Left colon (tissue), 2 donors: ENCODE measurements at regions not wholly inside any gene's neighbourhood (a gene's known extent, or its start where the extent isn't known, plus 50 kb on each side); places are given as distances from the start of the nearest gene placed in this dataset.
A peak's percentile ranks its signal among the peaks of the same experiment; 100 is the strongest.

ENCODE experiments used
- ATAC-seq: fragments of 200-7000 bp; cut with Tn5 transposase; one replicate; pipeline ENCODE4 v1.9.1; 2020; ENCODE audit warnings: mild to moderate bottlenecking, moderate library complexity
- DNase-seq, 2 donors: peaks; one replicate each; pipeline ENCODE4 v3.0.0-alpha.2; 2020
- intact Hi-C, 2 donors: fragments of 100-400 bp; cut with DNase I in 1 of 2; cut with micrococcal nuclease in 1 of 2; formaldehyde crosslinking; loops; one replicate each; pipeline versions ENCODE4 v1.11.2 to v1.14.0; 2022; cut with DNase I, micrococcal nuclease
- donor health status: DM: no; HTN: no; CAD: no.
- donor health status: DM: yes; HTN: yes; CAD: no.

DNA sequence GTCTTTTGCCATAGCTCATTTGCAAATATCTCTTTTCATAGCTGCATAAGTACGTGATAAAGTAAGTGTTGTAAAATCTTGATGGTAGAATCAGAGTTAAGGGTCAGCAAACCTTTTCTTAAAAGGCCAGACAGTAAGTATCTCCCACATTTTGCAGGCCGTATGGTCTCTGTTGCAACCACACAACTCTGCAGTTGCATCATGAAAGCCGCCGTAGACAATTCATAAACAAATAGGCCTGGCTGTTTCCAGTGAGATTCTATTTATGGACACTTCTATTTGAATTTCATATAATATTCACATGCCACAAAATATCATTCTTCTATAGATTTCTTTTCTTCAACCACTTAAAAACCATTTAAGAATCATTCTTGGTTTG lies 248.5 kb downstream of the TLE3 start:
- no peak for ATAC-seq
- no peak for DNase-seq
- intact Hi-C loops, result no loop called here

DNA sequence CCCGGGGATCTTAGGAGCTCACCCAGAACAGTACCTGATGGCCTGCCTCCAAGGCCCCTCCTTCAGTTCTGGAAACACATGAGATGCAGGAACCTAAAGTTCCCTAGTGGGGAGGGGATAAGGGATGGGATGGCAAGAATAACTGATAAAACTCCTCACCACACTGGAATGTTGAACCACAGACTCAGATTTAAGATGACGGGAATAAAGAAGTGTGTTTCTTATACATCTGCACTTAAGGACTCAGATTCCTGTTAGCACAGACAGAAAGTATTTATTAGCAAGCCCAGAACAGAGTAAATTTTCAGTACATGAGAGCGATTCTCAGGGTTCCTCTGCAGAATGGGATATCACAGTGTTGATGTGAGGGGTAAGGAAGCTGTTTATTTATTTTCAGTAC lies 245.2 kb downstream of the TLE3 start:
- intact Hi-C loops, result no loop called here
- ATAC-seq (no peak), DNase-seq (no peak)

DNA sequence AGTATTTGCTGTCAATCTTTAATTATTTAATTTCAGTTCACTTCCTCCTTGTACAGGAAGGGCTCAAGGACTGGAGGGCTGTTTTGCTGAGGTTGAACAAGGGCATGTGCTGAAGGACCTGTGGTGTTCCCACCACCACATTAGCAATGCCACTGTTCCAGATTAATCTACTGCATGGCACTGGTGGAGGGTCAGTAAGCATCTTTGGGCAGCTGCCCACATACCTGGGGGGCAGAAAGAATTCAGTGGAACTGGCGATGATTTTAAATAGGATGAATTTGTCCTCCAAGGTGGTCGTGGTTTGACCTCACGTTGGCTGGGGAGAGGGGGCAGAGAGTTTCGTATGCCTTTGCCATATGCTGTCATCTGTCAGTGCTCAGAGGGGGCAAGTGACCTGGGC lies 244.8 kb downstream of the TLE3 start:
- no peak for ATAC-seq

DNA sequence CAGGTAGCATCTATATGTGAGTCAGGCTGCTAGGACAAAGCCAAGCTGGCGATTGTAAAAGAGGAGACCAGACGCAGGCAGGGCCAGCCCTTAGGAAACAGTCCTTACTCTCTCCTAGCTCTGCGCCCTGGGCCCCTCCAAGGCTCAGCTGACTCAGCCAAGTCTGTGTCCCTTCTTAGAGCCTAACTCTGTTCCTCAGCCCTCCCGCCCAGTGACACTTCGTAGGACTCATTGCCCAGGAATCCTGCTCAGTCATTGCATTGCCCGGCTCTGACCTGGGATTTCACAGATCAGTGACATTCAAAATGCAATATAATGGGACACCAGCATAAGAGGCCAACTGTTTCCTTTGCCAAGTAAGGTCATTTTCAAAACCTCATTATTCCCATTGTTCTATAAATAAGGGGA lies 244.2 kb downstream of the TLE3 start:
- ATAC-seq (no peak), DNase-seq (no peak)
- intact Hi-C loops, result no loop called here

More for the DNA sequence above, 244.8 kb downstream of the TLE3 start:
- DNase-seq, result no peak
- intact Hi-C loops, result no loop called here

DNA sequence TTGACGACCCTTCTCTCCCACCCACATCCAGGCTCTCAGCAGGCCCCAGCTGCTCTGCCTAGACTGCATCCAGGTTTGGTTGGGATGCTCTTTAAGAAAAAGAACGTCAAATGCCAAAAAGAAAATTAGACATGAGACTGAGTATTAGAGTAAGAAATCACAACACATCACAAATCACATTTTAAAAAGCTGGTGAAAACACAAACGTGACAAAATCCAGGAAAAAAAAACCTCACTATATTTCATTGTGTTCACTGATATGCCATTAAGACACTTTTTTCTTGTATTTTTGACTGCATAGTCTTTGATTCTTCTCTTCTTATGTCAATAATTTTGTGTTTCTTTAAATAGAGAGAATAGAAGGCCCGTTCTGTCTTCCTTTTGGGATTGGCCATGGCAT lies 243.7 kb downstream of the TLE3 start:
- DNase-seq (no peak), ATAC-seq (no peak)
- intact Hi-C loops, result no loop called here

DNA sequence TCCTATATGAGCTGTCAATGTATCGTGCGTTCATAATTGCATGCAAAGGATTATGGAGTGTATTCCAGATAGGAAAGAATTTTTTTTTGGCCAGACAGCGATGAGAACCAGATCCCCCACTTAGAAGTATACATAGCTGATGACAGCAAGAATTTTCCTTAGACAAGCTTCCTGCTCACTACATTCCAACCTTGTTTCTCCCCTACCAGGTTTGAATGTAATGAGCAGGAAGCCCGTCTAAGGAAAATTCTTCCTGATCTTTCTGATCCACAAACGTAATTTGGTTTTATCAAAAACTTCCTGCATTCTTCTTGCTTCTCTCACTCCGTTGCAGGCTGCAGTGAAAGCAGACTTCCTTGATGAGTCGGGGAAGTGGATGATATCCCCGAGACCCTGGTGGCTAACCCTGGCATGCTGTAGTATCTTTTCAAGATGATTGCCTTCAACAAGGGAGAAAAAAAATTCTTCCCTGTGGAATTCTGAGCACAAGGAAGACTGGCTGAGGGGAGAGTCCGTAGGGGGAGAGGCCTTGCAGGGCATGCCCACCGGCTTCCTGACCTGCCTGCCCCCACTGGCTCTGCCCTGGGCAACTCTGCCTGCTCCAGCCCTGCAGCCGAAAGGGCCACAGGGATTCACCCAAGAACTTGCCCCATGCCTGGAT lies 243.1 kb downstream of the TLE3 start:
- intact Hi-C loops, result no loop called here
- ATAC-seq, result no peak
- DNase-seq, result no peak

DNA sequence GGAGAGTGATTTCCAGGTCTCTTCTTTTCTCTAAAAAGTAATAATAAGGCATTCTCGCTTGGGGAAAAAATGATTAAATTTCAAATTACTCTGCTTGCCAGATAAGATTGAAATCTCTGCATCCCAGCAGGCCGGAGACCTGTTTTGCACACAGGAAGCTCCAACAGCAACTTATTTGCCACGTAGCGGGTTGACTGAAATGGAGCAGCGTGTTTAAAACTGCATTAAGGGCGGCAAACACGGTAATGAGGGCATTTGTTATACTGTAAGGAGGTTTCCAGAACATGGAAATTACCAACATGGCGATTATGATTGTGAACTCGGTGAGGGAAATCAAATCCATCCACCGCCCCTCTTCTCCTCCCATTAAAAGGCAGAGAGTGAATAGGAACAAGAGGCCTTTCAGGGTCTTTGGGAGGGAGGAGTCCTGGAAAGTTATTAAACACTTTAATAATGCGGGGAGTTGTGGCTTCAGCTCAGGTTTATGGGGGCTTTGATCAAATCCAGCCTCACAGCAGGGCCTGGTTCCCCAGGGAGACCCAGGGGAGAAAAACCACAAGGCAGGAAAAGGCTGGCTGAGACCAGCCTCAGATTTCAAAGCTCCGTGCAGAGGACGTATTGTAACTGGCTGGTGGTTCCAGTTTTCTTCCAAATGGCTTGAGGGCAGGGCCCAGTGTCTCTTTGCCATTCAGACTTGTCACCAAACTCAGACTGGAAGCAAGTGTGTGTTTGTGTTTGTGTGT lies 242.3 kb downstream of the TLE3 start:
- intact Hi-C loops, result no loop called here
- ATAC-seq, result no peak

DNA sequence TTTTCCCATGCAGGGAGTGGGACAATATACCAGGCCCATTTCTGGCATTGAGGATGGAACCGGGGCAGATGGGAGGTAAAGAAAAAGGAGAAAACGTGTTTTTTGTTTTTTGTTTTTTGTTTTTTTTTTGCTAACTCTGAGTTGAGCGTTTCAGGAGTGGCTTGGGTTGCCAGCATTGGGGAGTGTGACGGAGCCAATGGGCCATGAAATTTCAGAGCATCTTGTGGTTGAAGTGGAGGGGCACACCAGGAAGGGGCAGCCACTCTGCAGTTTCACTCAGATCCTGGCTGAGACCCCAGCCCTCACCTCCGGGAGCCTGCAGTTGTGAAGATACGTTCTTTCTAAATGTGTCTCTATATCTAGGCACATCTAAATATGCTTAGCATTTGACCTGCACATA lies 240.5 kb downstream of the TLE3 start:
- ATAC-seq, result no peak
- intact Hi-C loops, result no loop called here
- no peak for DNase-seq

More for the DNA sequence above, 242.3 kb downstream of the TLE3 start:
- DNase-seq, result no peak

DNA sequence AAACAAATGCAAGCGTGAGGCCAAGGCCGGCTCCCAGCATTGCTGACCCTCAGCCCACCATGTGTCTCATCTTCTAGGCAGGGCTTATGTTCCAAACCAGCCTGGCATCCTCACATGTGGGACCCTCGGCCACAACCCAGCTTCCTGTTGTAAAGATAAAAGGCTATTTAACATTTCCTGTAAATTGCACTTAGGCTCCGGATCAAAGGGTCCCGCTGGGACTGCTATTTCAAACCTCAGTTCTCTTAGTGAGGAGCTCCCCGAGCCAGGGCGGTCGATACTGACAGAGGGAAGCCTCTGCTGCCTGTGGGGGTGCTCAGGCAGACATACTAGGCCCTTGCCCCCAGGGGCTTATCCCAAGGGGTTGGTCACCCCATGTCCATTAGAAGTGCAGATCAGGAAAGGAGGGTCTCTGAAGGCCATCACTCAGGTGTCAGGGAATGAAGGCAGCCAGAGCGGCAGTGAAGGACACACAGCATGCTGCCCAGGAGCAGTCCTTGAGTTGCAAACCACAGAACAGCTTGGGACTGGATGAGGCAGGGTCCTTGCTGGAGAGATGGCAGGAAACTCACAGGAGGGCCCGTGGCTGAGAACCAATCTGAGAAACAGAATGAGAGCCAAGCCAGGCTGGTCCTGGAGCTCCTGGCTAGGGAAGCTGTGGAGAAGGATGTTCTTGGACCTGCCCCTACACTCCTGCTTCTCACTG lies 239.9 kb downstream of the TLE3 start:
- intact Hi-C loops, result no loop called here
- ATAC-seq (no peak), DNase-seq (no peak)

DNA sequence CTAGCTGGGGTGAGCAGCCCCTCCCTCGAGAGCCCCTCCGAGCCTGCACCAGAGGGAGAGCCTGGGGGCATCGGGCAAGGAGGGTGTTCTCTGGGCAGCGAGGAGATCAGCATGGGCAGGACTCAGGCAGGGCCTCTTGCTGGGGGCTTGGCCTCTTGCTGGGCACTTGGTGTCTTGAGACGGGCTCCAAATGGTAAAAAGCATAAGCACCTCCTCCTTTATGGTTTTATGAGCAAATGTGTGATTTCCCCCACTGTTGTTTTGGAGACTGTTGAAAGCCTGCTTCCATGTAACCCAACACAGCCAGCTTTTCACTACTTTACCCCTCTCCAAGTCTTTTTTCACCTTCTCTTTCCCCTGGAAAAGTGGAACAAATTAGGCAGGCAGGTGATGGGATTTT lies 239.3 kb downstream of the TLE3 start:
- intact Hi-C loops, result no loop called here
- DNase-seq (no peak), ATAC-seq (no peak)

DNA sequence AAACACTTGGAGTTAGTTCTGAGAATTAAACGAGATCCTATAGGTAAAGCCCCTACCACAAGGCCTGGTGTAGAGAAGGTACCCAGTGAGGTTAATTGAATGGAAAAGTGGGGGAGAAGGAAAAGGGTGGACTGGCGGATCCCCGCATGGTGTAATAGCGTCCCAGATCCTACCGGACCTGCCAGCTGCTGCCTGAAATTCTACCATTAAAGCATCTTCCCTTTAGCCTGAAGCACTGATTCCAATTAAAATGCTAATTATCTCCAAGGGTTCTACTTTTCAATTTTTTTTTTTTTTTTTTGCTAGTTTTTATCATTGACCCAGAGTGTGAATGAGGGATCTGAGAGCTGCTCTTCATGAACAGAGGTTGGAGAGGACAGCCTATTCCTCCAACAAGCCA lies 237.9 kb downstream of the TLE3 start:
- intact Hi-C loops, result no loop called here

DNA sequence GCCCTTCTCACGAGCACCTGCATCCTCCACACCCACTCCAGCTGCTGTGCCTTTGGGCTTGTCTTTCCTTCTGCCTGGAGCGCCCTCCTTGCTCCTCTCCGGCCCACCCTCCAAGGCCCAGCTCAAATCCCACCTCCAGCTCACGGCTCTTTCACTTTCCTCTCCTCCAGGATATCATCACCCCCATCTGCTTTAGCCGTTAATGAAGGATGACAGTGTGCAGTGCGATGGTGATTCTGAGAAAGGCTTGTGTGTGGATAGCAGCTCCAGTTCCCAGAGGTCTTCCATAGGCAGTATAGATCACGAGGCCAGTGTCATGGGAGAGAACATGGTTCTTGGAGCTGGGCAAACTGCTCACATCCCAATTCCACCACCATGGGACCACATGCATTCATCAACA lies 237.4 kb downstream of the TLE3 start:
- ATAC-seq (no peak), DNase-seq (no peak)
- intact Hi-C loops, result no loop called here

More for the DNA sequence above, 237.9 kb downstream of the TLE3 start:
- DNase-seq, result no peak
- ATAC-seq, result no peak

DNA sequence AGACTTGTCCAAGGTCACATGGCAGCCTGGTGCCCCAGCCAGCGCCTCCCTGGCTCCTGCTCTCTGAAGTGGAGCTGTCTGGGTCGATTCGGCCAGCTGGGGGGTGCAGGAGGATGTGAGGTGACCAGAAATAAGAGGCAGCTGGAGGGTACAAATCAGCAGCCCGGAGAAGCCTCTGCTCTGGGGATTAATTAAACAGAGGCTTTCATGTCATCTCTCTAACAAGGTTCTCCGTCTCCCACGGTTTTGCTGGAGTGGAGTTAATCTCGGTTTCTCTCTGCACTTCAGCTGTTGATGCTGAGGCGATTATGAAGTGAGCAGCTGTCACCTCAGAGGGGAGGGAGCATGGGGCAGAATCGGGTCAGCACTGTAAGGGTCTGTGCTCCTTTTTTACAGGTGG lies 236.8 kb downstream of the TLE3 start:
- no peak for ATAC-seq
- intact Hi-C loops, result no loop called here
- DNase-seq, result no peak

DNA sequence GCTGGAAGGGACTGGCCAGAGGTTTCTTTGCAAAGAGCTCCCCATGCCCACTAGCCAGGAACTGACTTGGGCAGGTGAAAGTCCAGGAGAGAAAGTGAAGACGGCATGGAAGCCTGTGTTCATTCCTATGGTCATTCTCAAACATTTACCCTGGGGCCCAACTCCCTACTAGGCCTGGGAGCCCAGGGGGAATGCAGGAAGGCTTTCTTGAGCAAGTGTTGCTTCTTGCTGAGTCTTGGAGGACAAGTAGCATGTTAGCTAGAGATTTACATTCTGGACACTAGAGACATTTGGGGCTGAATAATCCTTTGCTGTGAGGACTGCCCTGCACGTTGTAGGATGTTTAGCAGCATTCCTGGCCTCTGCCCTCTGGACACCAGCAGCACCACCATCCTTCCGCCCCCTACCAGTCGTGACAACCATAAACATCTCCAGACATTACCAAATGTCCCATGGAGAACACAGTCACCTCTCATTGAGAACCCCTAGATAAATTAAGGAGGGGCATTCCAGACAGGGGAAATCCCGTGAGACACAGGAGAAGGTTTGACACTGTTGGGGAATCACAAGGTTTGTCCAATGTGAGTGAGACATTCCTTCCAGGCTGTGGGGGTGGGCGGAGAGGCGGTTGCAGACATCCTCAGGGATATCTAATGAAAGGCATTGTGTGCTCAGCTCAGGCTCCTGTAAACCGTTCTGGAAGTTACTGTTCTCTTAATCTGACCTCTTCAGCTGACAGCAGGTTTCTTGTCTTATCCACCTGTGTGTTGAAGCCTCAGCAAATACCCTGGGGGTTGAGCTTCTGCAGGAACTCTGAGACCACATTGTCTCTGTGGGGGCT lies 236.2 kb downstream of the TLE3 start:
- ATAC-seq (no peak), DNase-seq (no peak)
- intact Hi-C loops, result no loop called here

DNA sequence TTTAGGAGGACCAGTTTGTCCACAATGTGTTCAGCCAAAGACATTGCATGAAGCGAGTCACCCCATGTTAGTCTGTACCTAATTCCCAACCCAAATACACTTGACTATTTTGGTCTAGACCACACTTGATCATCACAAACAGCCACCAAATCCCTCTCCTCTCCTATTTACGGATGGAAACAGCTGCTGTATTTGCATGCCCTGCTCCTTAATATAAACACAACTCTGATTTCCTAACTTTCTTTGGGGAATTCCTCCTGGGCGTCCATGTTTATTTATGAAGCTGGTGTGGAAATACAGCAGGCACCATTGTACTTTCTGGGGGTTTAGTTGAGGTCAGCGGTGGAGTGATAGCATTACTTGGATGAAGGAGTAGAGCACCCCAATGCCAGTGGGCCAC lies 235.2 kb downstream of the TLE3 start:
- no peak for ATAC-seq
- intact Hi-C loops, result no loop called here
- no peak for DNase-seq

DNA sequence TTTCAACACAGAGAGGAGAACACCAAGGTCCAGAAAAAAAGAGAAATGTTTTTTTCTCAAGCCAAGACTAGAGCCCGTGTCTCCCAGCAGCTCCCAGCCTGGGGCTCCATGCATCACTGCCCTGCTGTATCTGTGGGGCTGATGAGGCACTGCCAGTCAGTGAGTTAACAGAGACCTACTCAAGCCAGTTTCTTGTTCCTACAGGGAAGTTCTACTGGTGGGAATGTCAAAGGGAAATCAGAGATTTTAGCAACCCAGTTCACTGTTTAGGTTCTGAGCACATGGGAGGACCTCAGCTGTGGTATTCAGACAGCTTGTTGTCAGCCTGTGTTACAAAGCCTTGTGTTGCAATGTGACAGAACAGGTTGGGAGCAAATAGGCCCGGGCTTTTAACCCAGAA lies 234.3 kb downstream of the TLE3 start:
- ATAC-seq, result no peak
- intact Hi-C loops, result no loop called here
- DNase-seq, result no peak

DNA sequence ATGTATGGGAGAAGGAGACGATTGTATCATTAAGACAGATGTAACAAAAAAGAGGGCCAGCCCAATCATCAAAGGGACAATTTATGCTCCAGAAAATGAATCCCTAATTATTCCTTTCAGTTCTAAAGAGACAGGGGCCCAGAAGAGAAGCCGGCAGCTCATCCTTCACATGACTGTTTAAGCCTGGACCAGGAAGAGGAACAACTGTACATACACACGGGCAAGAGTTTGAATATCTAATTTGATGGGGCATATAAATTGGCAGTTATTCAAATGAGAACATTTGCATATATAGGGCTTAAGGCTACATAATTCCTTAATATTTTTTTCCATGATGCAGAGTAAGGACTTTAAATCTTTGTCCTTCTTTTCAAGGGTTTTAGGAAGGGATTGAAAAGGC lies 232.3 kb downstream of the TLE3 start:
- intact Hi-C loops, result no loop called here
- no peak for DNase-seq
- ATAC-seq, result no peak

DNA sequence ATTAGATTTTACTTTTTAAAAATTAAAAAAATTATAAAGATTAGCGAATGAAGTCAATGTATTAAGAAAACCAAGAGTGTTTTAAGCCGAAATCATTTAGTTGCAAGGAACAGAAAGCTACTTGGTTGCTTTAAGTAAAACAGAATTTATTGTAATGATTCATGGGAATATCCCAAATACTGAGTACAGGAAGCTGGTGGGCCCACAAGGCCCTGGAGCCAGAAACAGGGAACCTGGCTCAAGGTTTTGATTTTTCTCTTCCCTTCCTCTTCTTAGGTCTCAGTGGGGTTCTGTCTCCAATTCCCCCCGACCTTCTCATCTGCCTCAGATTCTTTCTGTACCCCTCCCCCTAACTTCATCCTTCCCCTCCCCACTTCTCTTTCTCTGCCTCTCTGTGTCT lies 229.0 kb downstream of the TLE3 start:
- DNase-seq, result no peak
- ATAC-seq, result no peak
- intact Hi-C loops, result no loop called here

DNA sequence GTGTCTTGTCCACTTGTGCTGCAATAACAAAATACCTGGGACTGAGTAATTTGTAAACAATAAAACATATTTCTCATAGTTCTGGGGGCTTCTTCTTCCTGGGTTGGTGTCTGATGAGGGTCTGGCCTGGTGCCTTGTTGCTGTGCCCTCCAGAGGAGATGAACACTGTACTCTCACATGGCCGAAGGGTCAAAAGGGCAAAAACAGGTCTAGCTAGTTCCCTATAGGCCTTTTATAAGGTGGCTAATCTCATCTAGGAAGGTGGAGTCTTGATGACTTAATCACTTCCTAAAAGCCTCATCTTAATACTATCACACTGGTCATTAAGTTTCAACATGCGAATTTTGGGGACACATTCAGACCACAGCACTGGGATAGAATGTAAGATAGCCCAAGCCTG lies 228.4 kb downstream of the TLE3 start:
- intact Hi-C loops, result no loop called here
- DNase-seq (no peak), ATAC-seq (peak; percentile 34)
